Common myeloid progenitor, CD34-positive (primary cell): ENCODE measurements at regions not wholly inside any gene's neighbourhood (a gene's known extent, or its start where the extent isn't known, plus 50 kb on each side); places are given as distances from the start of the nearest gene placed in this dataset.

ENCODE experiments used
- CTCF ChIA-PET: fragments of 350-600 bp; sonication (Branson Sonifier 250); formaldehyde crosslinking; loops from one replicate; lab custom pipeline; 2021; ENCODE audit warnings: antibody characterized with exemption; lab: Charles Lee
- POLR2A ChIA-PET: fragments of 350-600 bp; sonication (Branson Sonifier 250); formaldehyde crosslinking; loops from one replicate; lab custom pipeline; 2021; ENCODE audit warnings: antibody characterized with exemption; lab: Charles Lee
- DNase-seq, 3 donors: peaks; one replicate each; pipeline versions ENCODE4 v3.0.0 to v3.0.0-alpha.2; 2013
- H3K27ac ChIP-seq, 2 experiments: 1 replicate in 1 of 2; 2 replicates in 1 of 2; pipeline ENCODE4 v1.7.0; 2013; ENCODE audit warnings: inconsistent platforms in 2 of 2, low read length in 2 of 2, mild to moderate bottlenecking in 2 of 2, low read depth in 1 of 2, moderate library complexity in 1 of 2; ENCODE audit not compliant: severe bottlenecking in 2 of 2, insufficient read depth in 1 of 2, poor library complexity in 1 of 2
- H3K27me3 ChIP-seq, 5 experiments: replicated peaks in 2 of 5; 1 replicate in 3 of 5; 2 replicates in 2 of 5; pipeline versions ENCODE4 v1.6.1 to v1.7.0; 2013; ENCODE audit warnings: low read length in 4 of 5, mild to moderate bottlenecking in 2 of 5, moderate library complexity in 2 of 5, inconsistent platforms in 1 of 5; ENCODE audit not compliant: insufficient read depth in 5 of 5, control insufficient read depth in 4 of 5
- H3K36me3 ChIP-seq, 4 experiments: 1 replicate in 2 of 4; 2 replicates in 2 of 4; pipeline versions ENCODE4 v1.6.1 to v1.7.0; 2013; ENCODE audit warnings: low read length in 3 of 4, control low read depth in 1 of 4, mild to moderate bottlenecking in 1 of 4; ENCODE audit not compliant: control insufficient read depth in 4 of 4, insufficient read depth in 4 of 4
- H3K4me1 ChIP-seq, 4 experiments: 1 replicate in 3 of 4; 2 replicates in 1 of 4; pipeline versions ENCODE4 v1.6.1 to v1.7.1; 2013; ENCODE audit warnings: low read length in 3 of 4, mild to moderate bottlenecking in 3 of 4, control low read depth in 1 of 4, inconsistent platforms in 1 of 4, moderate library complexity in 1 of 4; ENCODE audit not compliant: control insufficient read depth in 4 of 4, insufficient read depth in 4 of 4; ENCODE audit errors: control extremely low read depth in 1 of 4
- H3K4me3 ChIP-seq, 7 experiments: 1 replicate in 4 of 7; 2 replicates in 3 of 7; pipeline versions ENCODE4 v1.5.1 to v1.7.0; 2013; ENCODE audit warnings: mild to moderate bottlenecking in 7 of 7, low read length in 6 of 7, moderate library complexity in 6 of 7, inconsistent platforms in 2 of 7, low read depth in 2 of 7, control low read depth in 1 of 7; ENCODE audit not compliant: insufficient read depth in 4 of 7, control insufficient read depth in 1 of 7; ENCODE audit errors: extremely low read depth in 1 of 7
- H3K9me3 ChIP-seq, 5 experiments: 1 replicate in 4 of 5; 2 replicates in 1 of 5; pipeline versions ENCODE4 v1.6.1 to v1.7.1; 2013; ENCODE audit warnings: low read length in 4 of 5, mild to moderate bottlenecking in 2 of 5, inconsistent platforms in 1 of 5, low read depth in 1 of 5, moderate library complexity in 1 of 5; ENCODE audit not compliant: control insufficient read depth in 4 of 5, insufficient read depth in 2 of 5; ENCODE audit errors: control extremely low read depth in 1 of 5
- WGBS: methylation state at CpG from one replicate; pipeline ENCODE4 v1.1.5; 2013; ENCODE audit not compliant: insufficient coverage; 5-methylcytosine and 5-hydroxymethylcytosine counted together

GRCh38 chr6:139939189-139939979, 564.9 kb upstream of the CITED2 start:
- WGBS: 100% methylated on average over 1 of the region's 2 CpGs
- DNase-seq: no peak
- H3K4me1 ChIP-seq: no peaks in the 10 kb centered on the region
- no peaks in the 10 kb centered on the region for H3K9me3 ChIP-seq
- CTCF ChIA-PET: interaction anchor here (0.8 to 1.6 kb wide), 2 partner anchors 16 to 564 kb away, joined by 3 read pairs; partner anchors contain the start of gene CITED2
- no peak overlapping the region for H3K4me3 ChIP-seq
- no peaks in the 10 kb centered on the region for H3K36me3 ChIP-seq
- POLR2A ChIA-PET: no interaction called here
- no peak overlapping the region for H3K27ac ChIP-seq
- no peaks in the 10 kb centered on the region for H3K27me3 ChIP-seq

DNA sequence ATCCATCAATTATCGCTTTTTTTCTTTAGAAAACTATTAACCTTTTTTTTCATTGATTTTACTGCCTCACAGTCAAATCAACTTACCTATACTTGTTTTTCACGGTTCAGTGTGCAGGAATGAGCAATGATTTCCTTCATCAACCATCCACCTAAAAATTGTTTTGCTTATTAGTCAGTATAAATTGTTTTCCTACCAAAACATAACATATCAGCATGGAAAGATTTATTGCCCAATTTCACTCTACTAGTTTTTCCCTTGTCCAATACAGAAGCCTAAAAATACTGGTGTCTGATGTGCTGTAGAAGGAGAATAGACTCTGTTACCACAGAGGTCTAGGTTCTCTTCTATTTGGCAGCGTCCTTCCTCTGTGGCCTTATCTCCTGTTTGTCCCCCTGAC, 558.2 kb upstream of the CITED2 start:
- H3K4me3 ChIP-seq: no peak overlapping the region
- DNase-seq: no peak
- H3K4me1 ChIP-seq: no peaks in the 10 kb centered on the region
- no peak overlapping the region for H3K27ac ChIP-seq
- H3K9me3 ChIP-seq: no peaks in the 10 kb centered on the region
- POLR2A ChIA-PET: no interaction called here
- H3K36me3 ChIP-seq: no peaks in the 10 kb centered on the region
- H3K27me3 ChIP-seq: no peaks in the 10 kb centered on the region
- CTCF ChIA-PET: no interaction called here
- 94% methylated on average over 2 of the region's 3 CpGs for WGBS

GRCh38 chr6:139931747-139932146, 557.3 kb upstream of the CITED2 start:
- no peaks in the 10 kb centered on the region for H3K36me3 ChIP-seq
- no peak for DNase-seq
- CTCF ChIA-PET: no interaction called here
- no peaks in the 10 kb centered on the region for H3K27me3 ChIP-seq
- POLR2A ChIA-PET: no interaction called here
- H3K27ac ChIP-seq: no peak overlapping the region
- WGBS: no CpG with 5 or more reads among the region's 2 CpGs
- no peak overlapping the region for H3K4me3 ChIP-seq
- H3K4me1 ChIP-seq: no peaks in the 10 kb centered on the region
- no peaks in the 10 kb centered on the region for H3K9me3 ChIP-seq

DNA sequence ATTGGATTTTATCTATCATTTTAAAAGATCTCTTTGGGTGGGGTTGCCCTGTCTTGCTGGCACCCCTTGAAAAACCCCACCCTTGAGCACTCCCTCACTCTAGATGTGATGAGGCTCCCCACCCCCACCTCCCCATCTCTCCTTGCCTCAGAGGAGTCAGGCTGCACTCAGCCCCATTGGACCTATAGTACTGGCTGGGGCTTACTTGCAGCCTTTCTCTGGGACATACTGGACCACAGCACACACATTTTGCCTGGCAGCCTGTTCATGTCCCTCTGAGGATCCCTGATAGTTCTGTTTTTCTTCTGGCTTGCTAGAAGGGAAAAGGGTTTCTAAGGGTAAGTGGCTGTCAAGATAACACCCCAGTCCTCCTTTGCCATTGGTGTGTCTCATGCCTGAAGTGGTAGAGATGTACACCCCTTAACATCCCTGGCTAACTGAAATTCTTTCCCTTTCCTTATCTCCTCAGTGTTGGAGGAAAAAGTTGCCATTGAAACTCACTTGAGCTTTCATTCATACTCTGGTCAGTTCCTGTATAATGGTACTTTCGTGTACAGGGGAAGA, 553.4 kb upstream of the CITED2 start:
- ChIA-PET CTCF (interaction anchor here (1.3 kb wide), 1 partner anchor 558 kb away, joined by 7 read pairs; no protein-coding TSS in a partner anchor), POLR2A (no interaction called here)
- H3K36me3 ChIP-seq: no peaks in the 10 kb centered on the region
- no peak overlapping the region for H3K27ac ChIP-seq
- DNase-seq: no peak
- H3K4me1 ChIP-seq: no peaks in the 10 kb centered on the region
- no peak overlapping the region for H3K4me3 ChIP-seq
- no peaks in the 10 kb centered on the region for H3K27me3 ChIP-seq
- no CpG with 5 or more reads among the region's 1 CpG for WGBS
- no peaks in the 10 kb centered on the region for H3K9me3 ChIP-seq

- WGBS: no CpG with 5 or more reads among the region's 2 CpGs
- Histone ChIP-seq H3K4me1 (no peaks in the 10 kb centered on the region), H3K36me3 (no peaks in the 10 kb centered on the region), H3K27me3 (no peaks in the 10 kb centered on the region), H3K9me3 (no peaks in the 10 kb centered on the region), H3K27ac (no peak overlapping the region), H3K4me3 (no peak overlapping the region)
- ChIA-PET POLR2A (no interaction called here), CTCF (interaction anchor here (0.9 kb wide), 1 partner anchor 554 kb away, joined by 3 read pairs; no protein-coding TSS in a partner anchor)
- peak in 2 of 3 donors; percentile 27 to 28 for DNase-seq
Measured at GRCh38 chr6:139927236-139927635, 552.8 kb upstream of the CITED2 start.

DNA sequence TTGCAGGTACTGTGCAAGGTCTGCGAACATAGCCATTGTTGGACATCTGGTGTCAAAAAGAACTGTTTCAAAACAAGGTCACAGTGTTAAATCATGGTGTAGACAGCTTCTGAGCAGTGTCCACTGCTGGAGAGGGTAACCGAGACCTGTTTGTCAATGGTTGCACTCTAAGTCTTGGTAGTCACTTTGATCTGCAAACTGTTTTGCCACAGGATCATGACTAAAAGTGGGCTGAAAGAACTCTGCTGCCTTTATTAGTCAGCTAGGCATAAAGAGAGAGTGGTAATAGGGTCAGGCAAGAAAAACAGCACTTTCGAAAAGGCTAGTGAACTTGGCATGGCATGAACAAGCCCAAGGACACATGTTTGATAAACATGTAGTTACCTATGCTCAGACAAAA, 552.3 kb upstream of the CITED2 start:
- 96% methylated on average over 3 of the region's 3 CpGs for WGBS
- Histone ChIP-seq H3K4me3 (no peak overlapping the region), H3K4me1 (no peaks in the 10 kb centered on the region), H3K27me3 (no peaks in the 10 kb centered on the region), H3K27ac (no peak overlapping the region), H3K9me3 (no peaks in the 10 kb centered on the region), H3K36me3 (no peaks in the 10 kb centered on the region)
- ChIA-PET CTCF (interaction anchor here (0.9 to 2.2 kb wide), 2 partner anchors 553 to 557 kb away, joined by 3 to 6 read pairs; no protein-coding TSS in a partner anchor), POLR2A (no interaction called here)
- DNase-seq: no peak
